HCT116 (cell line): ENCODE measurements at regions not wholly inside any gene's neighbourhood (a gene's known extent, or its start where the extent isn't known, plus 50 kb on each side); places are given as distances from the start of the nearest gene placed in this dataset.

ENCODE experiments used
- ATAC-seq: fragments of 200-7000 bp; cut with Tn5 transposase; 2 replicates; pipeline ENCODE4 v1.9.1; 2020; ENCODE audit warnings: mild to moderate bottlenecking, moderate library complexity
- BruUV-seq: library from RNA; stranded (reverse); fragments of 400-500 nt; replicated peaks from 2 replicates; lab custom pipeline; 2021; lab: Mats Ljungman, UMichigan
- CTCF ChIA-PET: fragments of 300-600 bp; sonication (Branson Sonifier 250); formaldehyde crosslinking; loops from one replicate; lab custom pipeline; 2021; ENCODE audit warnings: antibody characterized with exemption; lab: Charles Lee
- POLR2A ChIA-PET: fragments of 300-600, 350-600 bp; sonication (Branson Sonifier 250); formaldehyde crosslinking; loops from one replicate; lab custom pipeline; 2021; ENCODE audit warnings: antibody characterized with exemption; lab: Charles Lee
- RAD21 ChIA-PET, 2 experiments: fragments of 300-600 bp; sonication (Branson Sonifier 250); formaldehyde crosslinking; loops; one replicate each; lab custom pipeline; 2023; ENCODE audit warnings: low total read pairs in 2 of 2; ENCODE audit not compliant: uncharacterized antibody in 2 of 2, unreplicated experiment in 2 of 2, low non-redundant PET in 1 of 2; lab: Charles Lee
- DNase-seq: peaks from one replicate; pipeline ENCODE4 v3.0.0-alpha.2; 2010; ENCODE audit warnings: low read depth, low spot score
- H2AFZ ChIP-seq: fragments of 200-600 bp; shearing (Covaris generic), sonication (generic); 2 replicates; pipeline ENCODE4 v1.6.1; 2017; ENCODE audit warnings: low read depth, mixed run types, mixed read lengths, antibody characterized with exemption, low read length; ENCODE audit not compliant: poor library complexity, severe bottlenecking
- H3K27ac ChIP-seq: 2 replicates; pipeline ENCODE4 v1.5.1; 2012; ENCODE audit warnings: low read depth, low read length
- H3K27me3 ChIP-seq: fragments of 200-600 bp; sonication (generic); 2 replicates; pipeline ENCODE4 v1.6.1; 2016; ENCODE audit warnings: mixed run types, low read length, mixed read lengths; ENCODE audit not compliant: insufficient read depth
- H3K36me3 ChIP-seq, 2 experiments: fragments of 200-500 bp in 1 of 2; fragments of 200-600 bp in 1 of 2; sonication (Bioruptor generic) in 1 of 2; sonication (generic) in 1 of 2; 2 replicates each; pipeline versions ENCODE4 v1.5.1 to v1.6.1; 2014 to 2016; ENCODE audit warnings: low read length in 2 of 2, inconsistent platforms in 1 of 2, mixed read lengths in 1 of 2, mixed run types in 1 of 2; ENCODE audit not compliant: insufficient read depth in 2 of 2, control insufficient read depth in 1 of 2
- H3K4me1 ChIP-seq, 2 experiments: fragments of 200-600 bp in 1 of 2; sonication (generic) in 1 of 2; 2 replicates each; pipeline versions ENCODE4 v1.5.1 to v1.6.1; 2012 to 2017; ENCODE audit warnings: low read length in 2 of 2, inconsistent platforms in 1 of 2, mild to moderate bottlenecking in 1 of 2, mixed read lengths in 1 of 2, mixed run types in 1 of 2, moderate library complexity in 1 of 2; ENCODE audit not compliant: insufficient read depth in 2 of 2, control insufficient read depth in 1 of 2
- H3K4me2 ChIP-seq: fragments of 200-600 bp; sonication (generic); 2 replicates; pipeline ENCODE4 v1.6.1; 2017; ENCODE audit warnings: mixed run types, low read length, mixed read lengths
- H3K4me3 ChIP-seq, 2 experiments: fragments of 200-600 bp in 1 of 2; sonication (generic) in 1 of 2; replicated peaks in 1 of 2; 2 replicates each; pipeline ENCODE4 v1.5.1; 2011 to 2016; ENCODE audit warnings: low read length in 2 of 2, control low read depth in 1 of 2, low read depth in 1 of 2, mild to moderate bottlenecking in 1 of 2, mixed read lengths in 1 of 2, mixed run types in 1 of 2
- H3K79me2 ChIP-seq: fragments of 200-600 bp; sonication (generic); 2 replicates; pipeline ENCODE4 v1.6.1; 2017; ENCODE audit warnings: mild to moderate bottlenecking, mixed run types, low read length, moderate library complexity, mixed read lengths; ENCODE audit not compliant: insufficient read depth
- H3K9ac ChIP-seq: fragments of 200-600 bp; sonication (generic); 2 replicates; pipeline ENCODE4 v1.6.1; 2016; ENCODE audit warnings: low read length, mixed read lengths
- H3K9me2 ChIP-seq: fragments of 200-600 bp; sonication (generic), shearing (Covaris generic); 2 replicates; pipeline ENCODE4 v1.6.1; 2017; ENCODE audit warnings: mixed run types, mild to moderate bottlenecking, moderate library complexity; ENCODE audit not compliant: insufficient read depth
- H3K9me3 ChIP-seq, 2 experiments: fragments of 200-500 bp in 1 of 2; fragments of 200-600 bp in 1 of 2; sonication (Bioruptor generic) in 1 of 2; sonication (generic) in 1 of 2; 2 replicates each; pipeline ENCODE4 v1.6.1; 2014 to 2017; ENCODE audit warnings: low read length in 2 of 2, mixed read lengths in 2 of 2, inconsistent platforms in 1 of 2, low read depth in 1 of 2, mild to moderate bottlenecking in 1 of 2, mixed run types in 1 of 2, moderate library complexity in 1 of 2; ENCODE audit not compliant: control insufficient read depth in 1 of 2, insufficient read depth in 1 of 2
- H4K20me1 ChIP-seq: fragments of 200-600 bp; sonication (generic), shearing (Covaris generic); 2 replicates; pipeline ENCODE4 v1.6.1; 2017; ENCODE audit warnings: mixed run types, mild to moderate bottlenecking, moderate library complexity; ENCODE audit not compliant: insufficient read depth
- CBX3 ChIP-seq: IDR thresholded peaks from 2 replicates; pipeline ENCODE4 v1.6.1; 2012; ENCODE audit warnings: low read depth
- EGR1 ChIP-seq: IDR thresholded peaks from 2 replicates; pipeline ENCODE4 v1.6.1; 2012; ENCODE audit warnings: low read depth
- ELF1 ChIP-seq: IDR thresholded peaks from 2 replicates; pipeline ENCODE4 v1.6.1; 2012; ENCODE audit warnings: low read depth, borderline replicate concordance
- EZH2phosphoT487 ChIP-seq: fragments of 200-600 bp; IDR thresholded peaks from 2 replicates; pipeline ENCODE4 v1.6.1; 2018; ENCODE audit warnings: antibody characterized with exemption, borderline replicate concordance
- MAX ChIP-seq: IDR thresholded peaks from 2 replicates; pipeline ENCODE4 v1.6.1; 2012
- POLR2AphosphoS5 ChIP-seq: IDR thresholded peaks from 2 replicates; pipeline ENCODE4 v1.6.1; 2011; ENCODE audit warnings: mild to moderate bottlenecking, low read depth, low read length, moderate library complexity
- RAD21 ChIP-seq: IDR thresholded peaks from 2 replicates; pipeline ENCODE4 v1.6.1; 2012; ENCODE audit warnings: low read depth, mild to moderate bottlenecking
- ZBTB33 ChIP-seq: IDR thresholded peaks from 2 replicates; pipeline ENCODE4 v1.6.1; 2011; ENCODE audit warnings: mild to moderate bottlenecking, low read length, moderate library complexity; ENCODE audit not compliant: insufficient replicate concordance; ENCODE audit errors: extremely low read depth
- ZFX ChIP-seq: fragments of 450-650 bp; IDR thresholded peaks from 2 replicates; pipeline ENCODE4 v1.6.1; 2017
- intact Hi-C: fragments of 100-400 bp; cut with micrococcal nuclease; formaldehyde crosslinking; loops from 2 replicates; pipeline ENCODE4 v1.10.0; 2022
- TF ChIP-seq, protein P1 (sequence below), 3 experiments: fragments of 200-600 bp in 1 of 3; sonication (generic) in 1 of 3; IDR thresholded peaks in 2 of 3; conservative IDR thresholded peaks in 1 of 3; 2 replicates each; pipeline ENCODE4 v1.5.1; 2012 to 2017; ENCODE audit warnings: low read depth in 2 of 3, low read length in 2 of 3, antibody characterized with exemption in 1 of 3, borderline replicate concordance in 1 of 3, control low read depth in 1 of 3, mild to moderate bottlenecking in 1 of 3, mixed read lengths in 1 of 3, mixed run types in 1 of 3, moderate library complexity in 1 of 3; ENCODE audit not compliant: insufficient read depth in 1 of 3
- TF ChIP-seq, protein P2 (sequence below): IDR thresholded peaks from 2 replicates; pipeline ENCODE4 v1.6.1; 2012

- POLR2A ChIA-PET, result no interaction called here
- BruUV-seq, result no TSS peak
- TF ChIP-seq RAD21 (no peak), EZH2phosphoT487 (no peak)
- intact Hi-C loops, result no loop called here
- CTCF ChIA-PET, result interaction anchor here (1.6 kb wide), 1 partner anchor 11 kb away, joined by 7 read pairs; no protein-coding TSS in a partner anchor
- peaks cover 43% of the 10 kb centered on the region for H3K27me3 ChIP-seq
- DNase-seq (no peak), ATAC-seq (no peak)
- H3K4me2 ChIP-seq, result no peak overlapping the region
- no peaks in the 10 kb centered on the region for H3K36me3 ChIP-seq
- H3K4me3 ChIP-seq, result no peak overlapping the region
- no peaks in the 10 kb centered on the region for H3K4me1 ChIP-seq
- H2AFZ ChIP-seq, result no peak overlapping the region
- no peaks in the 10 kb centered on the region for H3K79me2 ChIP-seq
- RAD21 ChIA-PET, result no interaction called here
- no peak overlapping the region for H3K9ac ChIP-seq
- no peaks in the 10 kb centered on the region for H4K20me1 ChIP-seq
- H3K27ac ChIP-seq, result no peak overlapping the region
- no peaks in the 10 kb centered on the region for H3K9me2 ChIP-seq
- no peaks in the 10 kb centered on the region for H3K9me3 ChIP-seq
Observed at GRCh38 chr3:124362455-124362854, 367.8 kb upstream of the UMPS start.

DNA sequence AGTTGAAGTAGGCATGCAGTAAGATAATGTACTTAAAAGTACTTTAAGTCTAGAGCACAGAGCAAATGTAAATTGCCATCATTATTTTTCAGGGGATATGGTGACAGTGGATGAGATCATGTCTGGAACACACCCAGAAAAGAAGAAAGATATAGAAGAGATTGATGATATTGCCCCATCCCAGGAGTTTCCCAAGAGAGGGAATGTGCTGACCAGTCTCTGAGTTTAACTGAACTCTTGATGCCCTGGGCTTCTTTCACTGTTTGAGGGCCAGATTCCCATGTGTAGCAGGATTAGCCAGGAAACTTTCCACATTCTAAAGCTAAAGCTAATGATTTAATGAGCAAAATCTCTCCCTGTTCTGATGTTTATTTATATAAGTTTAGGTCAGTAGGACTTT, 366.8 kb upstream of the UMPS start:
- ChIA-PET CTCF (interaction anchor here (1.6 kb wide), 1 partner anchor 12 kb away, joined by 7 read pairs; no protein-coding TSS in a partner anchor), RAD21 (no interaction called here), POLR2A (no interaction called here)
- Histone ChIP-seq H3K4me1 (no peaks in the 10 kb centered on the region), H3K4me3 (no peak overlapping the region), H3K9me3 (no peaks in the 10 kb centered on the region), H3K9me2 (no peaks in the 10 kb centered on the region), H3K27me3 (peaks cover 43% of the 10 kb centered on the region), H3K27ac (no peak overlapping the region), H2AFZ (no peak overlapping the region), H3K4me2 (no peak overlapping the region), H4K20me1 (no peaks in the 10 kb centered on the region), H3K9ac (no peak overlapping the region), H3K36me3 (no peaks in the 10 kb centered on the region), H3K79me2 (no peaks in the 10 kb centered on the region)
- no peak for TF ChIP-seq ELF1
- no peak for TF ChIP-seq RAD21
- TF ChIP-seq, protein P1, sequence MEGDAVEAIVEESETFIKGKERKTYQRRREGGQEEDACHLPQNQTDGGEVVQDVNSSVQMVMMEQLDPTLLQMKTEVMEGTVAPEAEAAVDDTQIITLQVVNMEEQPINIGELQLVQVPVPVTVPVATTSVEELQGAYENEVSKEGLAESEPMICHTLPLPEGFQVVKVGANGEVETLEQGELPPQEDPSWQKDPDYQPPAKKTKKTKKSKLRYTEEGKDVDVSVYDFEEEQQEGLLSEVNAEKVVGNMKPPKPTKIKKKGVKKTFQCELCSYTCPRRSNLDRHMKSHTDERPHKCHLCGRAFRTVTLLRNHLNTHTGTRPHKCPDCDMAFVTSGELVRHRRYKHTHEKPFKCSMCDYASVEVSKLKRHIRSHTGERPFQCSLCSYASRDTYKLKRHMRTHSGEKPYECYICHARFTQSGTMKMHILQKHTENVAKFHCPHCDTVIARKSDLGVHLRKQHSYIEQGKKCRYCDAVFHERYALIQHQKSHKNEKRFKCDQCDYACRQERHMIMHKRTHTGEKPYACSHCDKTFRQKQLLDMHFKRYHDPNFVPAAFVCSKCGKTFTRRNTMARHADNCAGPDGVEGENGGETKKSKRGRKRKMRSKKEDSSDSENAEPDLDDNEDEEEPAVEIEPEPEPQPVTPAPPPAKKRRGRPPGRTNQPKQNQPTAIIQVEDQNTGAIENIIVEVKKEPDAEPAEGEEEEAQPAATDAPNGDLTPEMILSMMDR (IDR thresholded peaks at IDR 0.05 in 2 of 3, conservative IDR thresholded peaks at IDR 0.05 in 1 of 3; ENCODE audit: borderline replicate concordance in 1 of 3, insufficient read depth in 1 of 3, low read depth in 2 of 3, low read length in 2 of 3), result no peak
- no peak for TF ChIP-seq ZFX
- TF ChIP-seq MAX, result no peak
- TF ChIP-seq, protein P2, sequence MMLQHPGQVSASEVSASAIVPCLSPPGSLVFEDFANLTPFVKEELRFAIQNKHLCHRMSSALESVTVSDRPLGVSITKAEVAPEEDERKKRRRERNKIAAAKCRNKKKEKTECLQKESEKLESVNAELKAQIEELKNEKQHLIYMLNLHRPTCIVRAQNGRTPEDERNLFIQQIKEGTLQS, result no peak
- TF ChIP-seq POLR2AphosphoS5, result no peak
- no peak for TF ChIP-seq EGR1
- no peak for TF ChIP-seq CBX3
- no peak for TF ChIP-seq ZBTB33
- ATAC-seq (no peak), DNase-seq (no peak)
- no TSS peak for BruUV-seq
- intact Hi-C loops, result no loop called here
